T-cell (primary cell): ENCODE measurements at regions not wholly inside any gene's neighbourhood (a gene's known extent, or its start where the extent isn't known, plus 50 kb on each side); places are given as distances from the start of the nearest gene placed in this dataset.
"Not testable (repeated sequence)": the region's sequence is repeated elsewhere in the genome, so short reads cannot be mapped to it uniquely, and the experiment has no call there.

Source experiments
- ATAC-seq, 4 experiments: fragments of 200-7000 bp in 3 of 4; fragments of 150-1000 bp in 1 of 4; cut with Tn5 transposase; replicated peaks in 1 of 4; 1 replicate in 3 of 4; 2 replicates in 1 of 4; pipeline ENCODE4 v1.10.0; 2021; ENCODE audit warnings: moderate library complexity in 3 of 4, mild to moderate bottlenecking in 2 of 4, moderate number of reproducible peaks in 1 of 4
- CTCF ChIA-PET, 2 donors: fragments of 300-600 bp; sonication (Branson Sonifier 250); formaldehyde crosslinking; loops; one replicate each; lab custom pipeline; 2022; ENCODE audit warnings: antibody characterized with exemption in 2 of 2; lab: Charles Lee
- POLR2A ChIA-PET, 2 donors: fragments of 300-600 bp; sonication (Branson Sonifier 250); formaldehyde crosslinking; loops; one replicate each; lab custom pipeline; 2022; ENCODE audit warnings: antibody characterized with exemption in 2 of 2; lab: Charles Lee
- DNase-seq, 35 experiments: peaks; one replicate each; pipeline versions ENCODE4 v3.0.0 to v3.0.0-alpha.2; 2013 to 2023
- H3K27ac ChIP-seq: one replicate; pipeline ENCODE4 v1.5.1; 2013; ENCODE audit warnings: low read length
- H3K27me3 ChIP-seq, 2 experiments: replicated peaks in 1 of 2; 1 replicate in 1 of 2; 2 replicates in 1 of 2; pipeline versions ENCODE4 v1.6.1 to v1.7.0; 2013; ENCODE audit warnings: low read length in 1 of 2, mixed read lengths in 1 of 2; ENCODE audit not compliant: control insufficient read depth in 2 of 2, insufficient read depth in 2 of 2; ENCODE audit errors: extremely low read depth in 1 of 2
- H3K36me3 ChIP-seq, 2 donors: 1 replicate in 1 of 2; 2 replicates in 1 of 2; pipeline versions ENCODE4 v1.6.1 to v1.7.0; 2013; ENCODE audit warnings: low read length in 1 of 2; ENCODE audit not compliant: control insufficient read depth in 2 of 2, insufficient read depth in 1 of 2; ENCODE audit errors: extremely low read depth in 1 of 2
- H3K4me1 ChIP-seq, 2 experiments: 1 replicate in 1 of 2; 2 replicates in 1 of 2; pipeline versions ENCODE4 v1.6.1 to v1.7.0; 2013; ENCODE audit warnings: low read length in 2 of 2, mixed read lengths in 1 of 2; ENCODE audit not compliant: insufficient read depth in 2 of 2, control insufficient read depth in 1 of 2; ENCODE audit errors: extremely low read depth in 1 of 2
- H3K4me3 ChIP-seq, 2 donors: 1 replicate in 1 of 2; 2 replicates in 1 of 2; pipeline versions ENCODE4 v1.5.1 to v1.7.0; 2013; ENCODE audit warnings: mild to moderate bottlenecking in 2 of 2, low read length in 1 of 2, moderate library complexity in 1 of 2; ENCODE audit not compliant: control insufficient read depth in 1 of 2; ENCODE audit errors: extremely low read depth in 1 of 2
- H3K9me3 ChIP-seq: 2 replicates; pipeline ENCODE4 v1.7.0; 2013
- H3K27ac Mint-ChIP-seq, 2 donors: one replicate each; pipeline ENCODE4 v1.8.0; 2020 to 2021; ENCODE audit warnings: mild to moderate bottlenecking in 2 of 2, mixed read lengths in 2 of 2
- H3K27me3 Mint-ChIP-seq, 2 donors: one replicate each; pipeline ENCODE4 v1.8.0; 2021 to 2022; ENCODE audit warnings: mixed read lengths in 2 of 2
- H3K36me3 Mint-ChIP-seq: one replicate; pipeline ENCODE4 v1.8.0; 2021; ENCODE audit warnings: mixed read lengths
- H3K4me1 Mint-ChIP-seq, 3 donors: one replicate each; pipeline ENCODE4 v1.8.0; 2020 to 2022; ENCODE audit warnings: mixed read lengths in 3 of 3, mild to moderate bottlenecking in 1 of 3
- H3K4me3 Mint-ChIP-seq, 3 donors: one replicate each; pipeline ENCODE4 v1.8.0; 2020 to 2022; ENCODE audit warnings: mild to moderate bottlenecking in 3 of 3, mixed read lengths in 3 of 3, moderate library complexity in 3 of 3
- H3K9me3 Mint-ChIP-seq, 3 donors: one replicate each; pipeline ENCODE4 v1.8.0; 2020 to 2022; ENCODE audit warnings: mixed read lengths in 3 of 3
- WGBS: methylation state at CpG from one replicate; pipeline ENCODE4 v1.1.5; 2013; ENCODE audit warnings: missing lambda C conversion rate; ENCODE audit not compliant: insufficient coverage; 5-methylcytosine and 5-hydroxymethylcytosine counted together

- H3K9me3 Mint-ChIP-seq, H3K4me1 Mint-ChIP-seq, H3K27ac ChIP-seq, ATAC-seq, CTCF ChIA-PET, H3K27ac Mint-ChIP-seq, H3K4me3 Mint-ChIP-seq, H3K4me1 ChIP-seq, POLR2A ChIA-PET, H3K36me3 ChIP-seq, H3K36me3 Mint-ChIP-seq, H3K9me3 ChIP-seq, H3K4me3 ChIP-seq, DNase-seq, H3K27me3 Mint-ChIP-seq, H3K27me3 ChIP-seq: not testable (repeated sequence)
- WGBS, result no CpG with 5 or more reads among the region's 3 CpGs
Measured at GRCh38 chrX:99988532-99988931, 421.5 kb downstream of the PCDH19 start.

- H3K9me3 ChIP-seq, result no peaks in the 10 kb centered on the region
- no peak for ATAC-seq
- H3K4me3 Mint-ChIP-seq, result no peak overlapping the region
- H3K27ac Mint-ChIP-seq, result no peak overlapping the region
- H3K27me3 Mint-ChIP-seq, result peaks cover 0 to 5% of the 10 kb centered on the region in 2 donors
- no peaks in the 10 kb centered on the region for H3K36me3 Mint-ChIP-seq
- no CpG with 5 or more reads among the region's 3 CpGs for WGBS
- no peaks in the 10 kb centered on the region for H3K4me1 ChIP-seq
- no peaks in the 10 kb centered on the region for H3K4me1 Mint-ChIP-seq
- CTCF ChIA-PET, result no interaction called here
- no peak for DNase-seq
- no peaks in the 10 kb centered on the region for H3K36me3 ChIP-seq
- POLR2A ChIA-PET, result no interaction called here
- peaks cover 0 to under 1% (median 0%) of the 10 kb centered on the region in 3 donors for H3K9me3 Mint-ChIP-seq
- H3K27me3 ChIP-seq, result no peaks in the 10 kb centered on the region
- no peak overlapping the region for H3K27ac ChIP-seq
- H3K4me3 ChIP-seq, result no peak overlapping the region
Measured at GRCh38 chrX:99973572-99974226, 436.4 kb downstream of the PCDH19 start.

GRCh38 chrX:99939883-99940232 lies 470.2 kb downstream of the PCDH19 start:
- no peaks in the 10 kb centered on the region for H3K36me3 ChIP-seq
- H3K36me3 Mint-ChIP-seq, result no peaks in the 10 kb centered on the region
- 60% methylated on average over 1 of the region's 15 CpGs for whole genome bisulfite sequencing
- ChIA-PET POLR2A (no interaction called here), CTCF (no interaction called here)
- no peak overlapping the region for H3K4me3 ChIP-seq
- no peak overlapping the region for H3K27ac Mint-ChIP-seq
- no peak overlapping the region for H3K27ac ChIP-seq
- peaks cover 2 to 14% of the 10 kb centered on the region in 2 donors for H3K27me3 Mint-ChIP-seq
- no peaks in the 10 kb centered on the region for H3K4me1 ChIP-seq
- H3K4me1 Mint-ChIP-seq, result no peaks in the 10 kb centered on the region
- no peaks in the 10 kb centered on the region for H3K27me3 ChIP-seq
- H3K9me3 Mint-ChIP-seq, result no peaks in the 10 kb centered on the region
- ATAC-seq (no peak), DNase-seq (no peak)
- no peak overlapping the region for H3K4me3 Mint-ChIP-seq
- H3K9me3 ChIP-seq, result no peaks in the 10 kb centered on the region

- H3K4me1 Mint-ChIP-seq, CTCF ChIA-PET, H3K9me3 Mint-ChIP-seq, H3K4me1 ChIP-seq, H3K4me3 ChIP-seq, H3K36me3 ChIP-seq, H3K36me3 Mint-ChIP-seq, H3K4me3 Mint-ChIP-seq, H3K27ac ChIP-seq, H3K27ac Mint-ChIP-seq, H3K27me3 ChIP-seq, ATAC-seq, DNase-seq, POLR2A ChIA-PET, H3K9me3 ChIP-seq: not testable (repeated sequence)
- peaks cover 2 to 10% of the 10 kb centered on the region in 2 donors for H3K27me3 Mint-ChIP-seq
- WGBS, result 55% methylated on average over 17 of the region's 29 CpGs
Measured at GRCh38 chrX:99939206-99939882, 470.7 kb downstream of the PCDH19 start.

- Histone ChIP-seq H3K36me3 (no peaks in the 10 kb centered on the region), H3K27ac (no peak overlapping the region), H3K4me3 (no peak overlapping the region), H3K9me3 (no peaks in the 10 kb centered on the region), H3K27me3 (no peaks in the 10 kb centered on the region), H3K4me1 (no peaks in the 10 kb centered on the region)
- WGBS, result 88% methylated on average over 5 of the region's 10 CpGs
- Mint-ChIP-seq H3K36me3 (no peaks in the 10 kb centered on the region), H3K9me3 (no peaks in the 10 kb centered on the region), H3K27me3 (peaks cover 2 to 7% of the 10 kb centered on the region in 2 donors), H3K27ac (no peak overlapping the region), H3K4me1 (no peaks in the 10 kb centered on the region), H3K4me3 (no peak overlapping the region)
- POLR2A ChIA-PET, result no interaction called here
- ATAC-seq, result no peak
- no peak for DNase-seq
- CTCF ChIA-PET, result no interaction called here
Measured at GRCh38 chrX:99938464-99938863, 471.6 kb downstream of the PCDH19 start.

GRCh38 chrX:99933865-99934264 lies 476.2 kb downstream of the PCDH19 start:
- no peak for DNase-seq
- Mint-ChIP-seq H3K27ac (no peak overlapping the region), H3K36me3 (no peaks in the 10 kb centered on the region), H3K9me3 (no peaks in the 10 kb centered on the region), H3K27me3 (peaks cover under 1 to 7% of the 10 kb centered on the region in 2 donors), H3K4me3 (no peak overlapping the region), H3K4me1 (no peaks in the 10 kb centered on the region)
- ATAC-seq, result no peak
- no peak overlapping the region for H3K4me3 ChIP-seq
- CTCF ChIA-PET, result no interaction called here
- H3K27ac ChIP-seq, result no peak overlapping the region
- POLR2A ChIA-PET, result no interaction called here
- no peaks in the 10 kb centered on the region for H3K36me3 ChIP-seq
- no peaks in the 10 kb centered on the region for H3K4me1 ChIP-seq
- H3K9me3 ChIP-seq, result no peaks in the 10 kb centered on the region
- H3K27me3 ChIP-seq, result no peaks in the 10 kb centered on the region
- WGBS, result no CpG with 5 or more reads among the region's 1 CpG
